ENCODE measurements at regions not wholly inside any gene's neighbourhood (a gene's known extent, or its start where the extent isn't known, plus 50 kb on each side); places are given as distances from the start of the nearest gene placed in this dataset.
A peak's percentile ranks its signal among the peaks of the same experiment; 100 is the strongest.

- DNase-seq (no peak), ATAC-seq (ENCODE audit: low read depth) (no peak)
- Histone ChIP-seq H3K27me3 (ENCODE audit: control insufficient read depth, insufficient read depth, low read length) (no peaks in the 10 kb centered on the region), H3K4me2 (ENCODE audit: low read depth, low read length) (no peak overlapping the region), H3K27ac (ENCODE audit: insufficient read depth, low read length) (no peak overlapping the region), H3K79me1 (ENCODE audit: low read depth in 1 of 2, low read length in 2 of 2) (no peaks in the 10 kb centered on the region), H2BK120ac (ENCODE audit: low read depth, low read length) (no peak overlapping the region), H4K5ac (ENCODE audit: low read depth, low read length) (no peak overlapping the region), H4K8ac (ENCODE audit: low read depth in 2 of 2, low read length in 2 of 2) (no peak overlapping the region), H3K4me1 (ENCODE audit: control insufficient read depth, insufficient read depth, low read length) (no peaks in the 10 kb centered on the region), H4K91ac (ENCODE audit: insufficient read depth, low read depth, low read length) (no peak overlapping the region), H3K14ac (replicated peaks; ENCODE audit: low read depth, low read length) (no peak overlapping the region), H2BK15ac (ENCODE audit: low read depth, low read length) (no peak overlapping the region), H3K9me1 (ENCODE audit: insufficient read depth, low read length) (no peaks in the 10 kb centered on the region), H2AK5ac (ENCODE audit: low read depth, low read length) (no peak overlapping the region), H3K36me3 (ENCODE audit: control insufficient read depth, insufficient read depth, low read length) (no peaks in the 10 kb centered on the region), H2BK20ac (ENCODE audit: low read depth, low read length) (no peak overlapping the region), H3K56ac (ENCODE audit: extremely low read depth, insufficient read depth, low read length) (no peak overlapping the region), H3K18ac (ENCODE audit: low read depth, low read length) (no peak overlapping the region), H3K9me3 (ENCODE audit: control insufficient read depth, insufficient read depth, low read length) (no peaks in the 10 kb centered on the region), H2BK5ac (ENCODE audit: low read depth, low read length, poor library complexity, severe bottlenecking) (no peak overlapping the region), H2AK9ac (replicated peaks; ENCODE audit: low read depth, low read length, poor library complexity) (no peak overlapping the region), H3K4ac (ENCODE audit: low read depth, low read length) (no peak overlapping the region), H3K9ac (ENCODE audit: low read depth, low read length) (no peak overlapping the region), H3K4me3 (ENCODE audit: insufficient read depth, low read depth, low read length) (no peak overlapping the region), H4K20me1 (ENCODE audit: insufficient read depth, low read length) (no peaks in the 10 kb centered on the region), H3K23ac (ENCODE audit: low read depth, low read length) (no peak overlapping the region), H2AFZ (replicated peaks; ENCODE audit: low read length, poor library complexity) (peak overlapping the region; percentile 44)
- intact Hi-C loops (cut with micrococcal nuclease) (no loop called here), in situ Hi-C loops (cut with MboI; ENCODE audit: low sequenced_read_pairs) (no loop called here), dilution Hi-C loops (cut with HindIII; ENCODE audit: low sequenced_read_pairs, unreplicated experiment) (no loop called here)
- POLR2A ChIA-PET (ENCODE audit: unreplicated experiment): no interaction called here
- WGBS, 2 experiments (ENCODE audit: extremely low coverage in 2 of 2, insufficient read length in 1 of 2): 60% methylated on average over 1 of the region's 8 CpGs; no CpG with 5 or more reads in 1 of the 2 experiments
- TF ChIP-seq MXI1 (IDR thresholded peaks at IDR 0.05; ENCODE audit: borderline replicate concordance, low read depth, low read length): no peak
- TF ChIP-seq RFX5 (IDR thresholded peaks at IDR 0.05; ENCODE audit: low read depth, low read length): no peak
- TF ChIP-seq RAD21 (IDR thresholded peaks at IDR 0.05; ENCODE audit: low read length): no peak
- no peak for TF ChIP-seq RCOR1 (IDR thresholded peaks at IDR 0.05; ENCODE audit: insufficient replicate concordance, low read length)
- BruUV-seq (replicated peaks): no TSS peak
- CTCF ChIA-PET: interaction anchor here (1.1 kb wide), 1 partner anchor 9 kb away, joined by 3 read pairs; no protein-coding TSS in a partner anchor
Measured at GRCh38 chr14:36451310-36452065, 68.5 kb downstream of the NKX2-1 start.
